Body of pancreas (tissue), 4 donors: ENCODE measurements at regions not wholly inside any gene's neighbourhood (a gene's known extent, or its start where the extent isn't known, plus 50 kb on each side); places are given as distances from the start of the nearest gene placed in this dataset.

Experiments
- POLR2A ChIP-seq, 3 donors: fragments of 450-650 bp; IDR thresholded peaks; one replicate each; pipeline ENCODE4 v1.6.1; 2016; ENCODE audit warnings: antibody characterized with exemption in 3 of 3, mild to moderate bottlenecking in 2 of 3
- TF ChIP-seq, protein P1 (sequence below), 7 experiments: fragments of 450-650 bp in 4 of 7; fragments of 200-600 bp in 3 of 7; sonication (generic) in 3 of 7; IDR thresholded peaks; one replicate each; pipeline ENCODE4 v1.5.1; 2016 to 2019; ENCODE audit warnings: antibody characterized with exemption in 7 of 7

GRCh38 chr4:1539859-1540600 lies 133.8 kb upstream of the NKX1-1 start:
- TF ChIP-seq, protein P1, sequence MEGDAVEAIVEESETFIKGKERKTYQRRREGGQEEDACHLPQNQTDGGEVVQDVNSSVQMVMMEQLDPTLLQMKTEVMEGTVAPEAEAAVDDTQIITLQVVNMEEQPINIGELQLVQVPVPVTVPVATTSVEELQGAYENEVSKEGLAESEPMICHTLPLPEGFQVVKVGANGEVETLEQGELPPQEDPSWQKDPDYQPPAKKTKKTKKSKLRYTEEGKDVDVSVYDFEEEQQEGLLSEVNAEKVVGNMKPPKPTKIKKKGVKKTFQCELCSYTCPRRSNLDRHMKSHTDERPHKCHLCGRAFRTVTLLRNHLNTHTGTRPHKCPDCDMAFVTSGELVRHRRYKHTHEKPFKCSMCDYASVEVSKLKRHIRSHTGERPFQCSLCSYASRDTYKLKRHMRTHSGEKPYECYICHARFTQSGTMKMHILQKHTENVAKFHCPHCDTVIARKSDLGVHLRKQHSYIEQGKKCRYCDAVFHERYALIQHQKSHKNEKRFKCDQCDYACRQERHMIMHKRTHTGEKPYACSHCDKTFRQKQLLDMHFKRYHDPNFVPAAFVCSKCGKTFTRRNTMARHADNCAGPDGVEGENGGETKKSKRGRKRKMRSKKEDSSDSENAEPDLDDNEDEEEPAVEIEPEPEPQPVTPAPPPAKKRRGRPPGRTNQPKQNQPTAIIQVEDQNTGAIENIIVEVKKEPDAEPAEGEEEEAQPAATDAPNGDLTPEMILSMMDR (IDR thresholded peaks at IDR 0.05), result no peak
- TF ChIP-seq POLR2A (IDR thresholded peaks at IDR 0.05), result no peak
